ENCODE measurements at regions not wholly inside any gene's neighbourhood (a gene's known extent, or its start where the extent isn't known, plus 50 kb on each side); places are given as distances from the start of the nearest gene placed in this dataset.

GRCh38 chr4:20486433-20486832, 213.8 kb upstream of the PACRGL start:
- no peak for TF ChIP-seq CREB1 (IDR thresholded peaks at IDR 0.05; ENCODE audit: low read depth)
- TF ChIP-seq MAX (IDR thresholded peaks at IDR 0.05) = no peak
- peak; percentile 19; the same call in 1 of the 2 replicates for TF ChIP-seq TEAD4 (IDR thresholded peaks at IDR 0.05)
- no peak for TF ChIP-seq YY1 (IDR thresholded peaks at IDR 0.05; ENCODE audit: low read depth)
- TF ChIP-seq CEBPB (IDR thresholded peaks at IDR 0.05) = no peak

GRCh38 chr4:20487446-20487845, 212.8 kb upstream of the PACRGL start:
- TF ChIP-seq TEAD4 (IDR thresholded peaks at IDR 0.05) (no peak), YY1 (IDR thresholded peaks at IDR 0.05; ENCODE audit: low read depth) (no peak)

- TF ChIP-seq TAF1 (IDR thresholded peaks at IDR 0.05; ENCODE audit: low read depth) (no peak), YY1 (IDR thresholded peaks at IDR 0.05; ENCODE audit: low read depth) (no peak), CREB1 (IDR thresholded peaks at IDR 0.05; ENCODE audit: low read depth) (no peak), TCF12 (IDR thresholded peaks at IDR 0.05; ENCODE audit: low read depth) (no peak), RAD21 (IDR thresholded peaks at IDR 0.05; ENCODE audit: low read depth) (no peak)
Observed at GRCh38 chr4:20487852-20488251, 212.4 kb upstream of the PACRGL start.

- TF ChIP-seq FOXM1 (IDR thresholded peaks at IDR 0.05; ENCODE audit: borderline replicate concordance, low read depth) (no peak), ZBTB7A (IDR thresholded peaks at IDR 0.05; ENCODE audit: low read depth) (no peak), USF1 (IDR thresholded peaks at IDR 0.05) (no peak), EP300 (IDR thresholded peaks at IDR 0.05; ENCODE audit: borderline replicate concordance) (no peak), TCF12 (IDR thresholded peaks at IDR 0.05; ENCODE audit: low read depth) (no peak)
Observed at GRCh38 chr4:20490734-20491133, 209.5 kb upstream of the PACRGL start.

GRCh38 chr4:20493761-20494353, 206.4 kb upstream of the PACRGL start:
- no peak for TF ChIP-seq TEAD4 (IDR thresholded peaks at IDR 0.05)
- no peak for TF ChIP-seq MAX (IDR thresholded peaks at IDR 0.05)
- TF ChIP-seq NFIC (IDR thresholded peaks at IDR 0.05) = no peak
- TF ChIP-seq YY1 (IDR thresholded peaks at IDR 0.05; ENCODE audit: low read depth) = no peak
- no peak for TF ChIP-seq CREB1 (IDR thresholded peaks at IDR 0.05; ENCODE audit: low read depth)
- TF ChIP-seq TAF1 (IDR thresholded peaks at IDR 0.05; ENCODE audit: low read depth) = no peak
- no peak for TF ChIP-seq RAD21 (IDR thresholded peaks at IDR 0.05; ENCODE audit: low read depth)
- no peak for TF ChIP-seq EGR1 (IDR thresholded peaks at IDR 0.05)
- TF ChIP-seq TCF12 (IDR thresholded peaks at IDR 0.05; ENCODE audit: low read depth) = no peak
- TF ChIP-seq REST (IDR thresholded peaks at IDR 0.05; ENCODE audit: low read depth) = no peak
- TF ChIP-seq CEBPB (IDR thresholded peaks at IDR 0.05) = no peak
- no peak for TF ChIP-seq EP300 (IDR thresholded peaks at IDR 0.05; ENCODE audit: borderline replicate concordance)
- TF ChIP-seq ZBTB7A (IDR thresholded peaks at IDR 0.05; ENCODE audit: low read depth) = no peak
- no peak for TF ChIP-seq FOXM1 (IDR thresholded peaks at IDR 0.05; ENCODE audit: borderline replicate concordance, low read depth)
- no peak for TF ChIP-seq USF1 (IDR thresholded peaks at IDR 0.05)

- TF ChIP-seq NFIC (IDR thresholded peaks at IDR 0.05) (no peak), REST (IDR thresholded peaks at IDR 0.05; ENCODE audit: low read depth) (no peak), MAX (IDR thresholded peaks at IDR 0.05) (no peak), ZBTB7A (IDR thresholded peaks at IDR 0.05; ENCODE audit: low read depth) (no peak), FOXM1 (IDR thresholded peaks at IDR 0.05; ENCODE audit: borderline replicate concordance, low read depth) (no peak), RAD21 (IDR thresholded peaks at IDR 0.05; ENCODE audit: low read depth) (no peak), EGR1 (IDR thresholded peaks at IDR 0.05) (no peak), TCF12 (IDR thresholded peaks at IDR 0.05; ENCODE audit: low read depth) (no peak), TEAD4 (IDR thresholded peaks at IDR 0.05) (no peak), TAF1 (IDR thresholded peaks at IDR 0.05; ENCODE audit: low read depth) (no peak), CEBPB (IDR thresholded peaks at IDR 0.05) (no peak), EP300 (IDR thresholded peaks at IDR 0.05; ENCODE audit: borderline replicate concordance) (no peak), CREB1 (IDR thresholded peaks at IDR 0.05; ENCODE audit: low read depth) (no peak), YY1 (IDR thresholded peaks at IDR 0.05; ENCODE audit: low read depth) (no peak), USF1 (IDR thresholded peaks at IDR 0.05) (no peak)
Observed at GRCh38 chr4:20496068-20496467, 204.2 kb upstream of the PACRGL start.
